ENCODE measurements at regions not wholly inside any gene's neighbourhood (a gene's known extent, or its start where the extent isn't known, plus 50 kb on each side); places are given as distances from the start of the nearest gene placed in this dataset.

GRCh38 chr15:31264559-31265089, 62.0 kb upstream of the KLF13 start:
- DNase-seq = no peak

- no peak for DNase-seq
These were observed 61.4 kb upstream of the KLF13 start for GRCh38 chr15:31265090-31265870.

- DNase-seq = no peak
These were observed 60.5 kb upstream of the KLF13 start for GRCh38 chr15:31265871-31266711.

- DNase-seq = no peak
These were observed 59.9 kb upstream of the KLF13 start for GRCh38 chr15:31266712-31267111.

- DNase-seq = no peak
These were observed 59.2 kb upstream of the KLF13 start for GRCh38 chr15:31267161-31268107.

GRCh38 chr15:31268108-31268501, 58.5 kb upstream of the KLF13 start:
- DNase-seq = no peak

- no peak for DNase-seq
These were observed 57.5 kb upstream of the KLF13 start for GRCh38 chr15:31268911-31269784.

GRCh38 chr15:31269816-31270575, 56.6 kb upstream of the KLF13 start:
- no peak for DNase-seq

- DNase-seq = no peak
These were observed 55.9 kb upstream of the KLF13 start for GRCh38 chr15:31270767-31271166.

GRCh38 chr15:31271224-31271635, 55.4 kb upstream of the KLF13 start:
- DNase-seq = no peak

- DNase-seq = peak; percentile 20
These were observed 54.7 kb upstream of the KLF13 start for GRCh38 chr15:31271711-31272557.

GRCh38 chr15:31272558-31273257, 53.9 kb upstream of the KLF13 start:
- no peak for DNase-seq

GRCh38 chr15:31273258-31273941, 53.2 kb upstream of the KLF13 start:
- no peak for DNase-seq

- peak; percentile 31 for DNase-seq
These were observed 51.9 kb upstream of the KLF13 start for GRCh38 chr15:31274496-31275330.

GRCh38 chr15:31275331-31276262, 51.0 kb upstream of the KLF13 start:
- DNase-seq = no peak

- peak; percentile 93 for DNase-seq
These were observed 49.9 kb upstream of the KLF13 start for GRCh38 chr15:31276596-31277298.
